Loucy (cell line): ENCODE measurements at regions not wholly inside any gene's neighbourhood (a gene's known extent, or its start where the extent isn't known, plus 50 kb on each side); places are given as distances from the start of the nearest gene placed in this dataset.

Source experiments
- H2AFZ ChIP-seq: fragments of 200-600 bp; sonication (generic); 2 replicates; pipeline ENCODE4 v1.6.0; 2016; ENCODE audit warnings: antibody characterized with exemption, mild to moderate bottlenecking, low read length, moderate library complexity
- H3F3A ChIP-seq: fragments of 200-600 bp; 2 replicates; pipeline ENCODE4 v1.6.0; 2016; ENCODE audit warnings: antibody characterized with exemption, low read depth, mild to moderate bottlenecking
- H3K27me3 ChIP-seq: fragments of 200-600 bp; sonication (generic); 2 replicates; pipeline ENCODE4 v1.6.1; 2014; ENCODE audit warnings: low read length, mild to moderate bottlenecking; ENCODE audit not compliant: insufficient read depth, poor library complexity, severe bottlenecking
- H3K36me3 ChIP-seq: fragments of 200-600 bp; sonication (generic); 2 replicates; pipeline ENCODE4 v1.6.1; 2016; ENCODE audit warnings: low read length; ENCODE audit not compliant: insufficient read depth
- H3K4me1 ChIP-seq: fragments of 200-600 bp; sonication (generic); 2 replicates; pipeline ENCODE4 v1.5.1; 2014; ENCODE audit warnings: low read length, mild to moderate bottlenecking; ENCODE audit not compliant: insufficient read depth, poor library complexity, severe bottlenecking
- H3K4me2 ChIP-seq: fragments of 200-600 bp; sonication (generic); 2 replicates; pipeline ENCODE4 v1.6.0; 2014; ENCODE audit warnings: antibody characterized with exemption, low read length, low read depth, mild to moderate bottlenecking; ENCODE audit not compliant: poor library complexity, severe bottlenecking
- H3K4me3 ChIP-seq: fragments of 200-600 bp; sonication (generic); 2 replicates; pipeline ENCODE4 v1.5.1; 2014; ENCODE audit warnings: low read length, mild to moderate bottlenecking, mixed read lengths; ENCODE audit not compliant: poor library complexity, severe bottlenecking
- H3K79me2 ChIP-seq: fragments of 200-600 bp; sonication (generic); 2 replicates; pipeline ENCODE4 v1.6.1; 2014; ENCODE audit warnings: low read length; ENCODE audit not compliant: insufficient read depth
- H3K9ac ChIP-seq: fragments of 200-600 bp; sonication (generic); 2 replicates; pipeline ENCODE4 v1.6.0; 2014; ENCODE audit warnings: mild to moderate bottlenecking, low read depth, low read length, moderate library complexity; ENCODE audit not compliant: poor library complexity, severe bottlenecking
- H3K9me2 ChIP-seq: fragments of 200-600 bp; sonication (generic); replicated peaks from 2 replicates; pipeline ENCODE4 v1.6.1; 2016; ENCODE audit warnings: low read depth, low read length, mixed read lengths
- H3K9me3 ChIP-seq: fragments of 200-600 bp; sonication (generic); 2 replicates; pipeline ENCODE4 v1.6.1; 2014; ENCODE audit warnings: mild to moderate bottlenecking, antibody characterized with exemption, low read length, low read depth; ENCODE audit not compliant: insufficient read depth
- H4K20me1 ChIP-seq: fragments of 200-600 bp; sonication (generic); 2 replicates; pipeline ENCODE4 v1.6.0; 2014; ENCODE audit warnings: antibody characterized with exemption, low read length, mild to moderate bottlenecking; ENCODE audit not compliant: insufficient read depth, poor library complexity, severe bottlenecking
- EZH2phosphoT487 ChIP-seq: fragments of 200-600 bp; IDR thresholded peaks from 2 replicates; pipeline ENCODE4 v1.6.1; 2018; ENCODE audit warnings: antibody characterized with exemption, mild to moderate bottlenecking, moderate library complexity, borderline replicate concordance
- TF ChIP-seq, protein P1 (sequence below): fragments of 200-600 bp; sonication (generic); conservative IDR thresholded peaks from 2 replicates; pipeline ENCODE4 v1.5.1; 2014; ENCODE audit warnings: mild to moderate bottlenecking, antibody characterized with exemption, low read length

DNA sequence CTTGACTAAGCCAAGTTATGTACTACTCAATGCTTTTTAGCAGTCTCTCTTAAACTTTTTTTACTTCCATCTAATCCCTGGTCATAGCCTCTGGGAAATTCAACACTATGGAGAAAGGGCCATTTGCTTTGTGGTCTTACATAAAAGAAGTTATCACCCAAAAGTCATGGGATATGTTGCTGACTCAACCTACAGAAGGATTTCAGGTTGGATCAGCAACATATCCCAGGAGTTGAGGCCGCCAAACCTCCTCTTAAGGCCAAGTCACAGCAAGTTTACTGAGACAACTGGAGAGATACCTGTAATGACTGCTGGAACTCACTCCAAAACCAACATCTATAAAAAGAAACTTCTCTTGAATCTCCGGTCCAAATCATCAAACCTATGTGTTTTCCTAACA is 141.1 kb downstream of the IRS1 start:
- Histone ChIP-seq H3K9me3 (no peaks in the 10 kb centered on the region), H3K9me2 (no peaks in the 10 kb centered on the region), H3K79me2 (no peaks in the 10 kb centered on the region), H4K20me1 (no peaks in the 10 kb centered on the region), H3K36me3 (no peaks in the 10 kb centered on the region), H3K9ac (no peak overlapping the region), H3F3A (no peaks in the 10 kb centered on the region), H3K4me2 (no peak overlapping the region), H2AFZ (no peak overlapping the region), H3K4me3 (no peak overlapping the region), H3K4me1 (peaks cover 4% of the 10 kb centered on the region), H3K27me3 (peaks cover 90% of the 10 kb centered on the region)
- no peak for TF ChIP-seq EZH2phosphoT487
- TF ChIP-seq, protein P1, sequence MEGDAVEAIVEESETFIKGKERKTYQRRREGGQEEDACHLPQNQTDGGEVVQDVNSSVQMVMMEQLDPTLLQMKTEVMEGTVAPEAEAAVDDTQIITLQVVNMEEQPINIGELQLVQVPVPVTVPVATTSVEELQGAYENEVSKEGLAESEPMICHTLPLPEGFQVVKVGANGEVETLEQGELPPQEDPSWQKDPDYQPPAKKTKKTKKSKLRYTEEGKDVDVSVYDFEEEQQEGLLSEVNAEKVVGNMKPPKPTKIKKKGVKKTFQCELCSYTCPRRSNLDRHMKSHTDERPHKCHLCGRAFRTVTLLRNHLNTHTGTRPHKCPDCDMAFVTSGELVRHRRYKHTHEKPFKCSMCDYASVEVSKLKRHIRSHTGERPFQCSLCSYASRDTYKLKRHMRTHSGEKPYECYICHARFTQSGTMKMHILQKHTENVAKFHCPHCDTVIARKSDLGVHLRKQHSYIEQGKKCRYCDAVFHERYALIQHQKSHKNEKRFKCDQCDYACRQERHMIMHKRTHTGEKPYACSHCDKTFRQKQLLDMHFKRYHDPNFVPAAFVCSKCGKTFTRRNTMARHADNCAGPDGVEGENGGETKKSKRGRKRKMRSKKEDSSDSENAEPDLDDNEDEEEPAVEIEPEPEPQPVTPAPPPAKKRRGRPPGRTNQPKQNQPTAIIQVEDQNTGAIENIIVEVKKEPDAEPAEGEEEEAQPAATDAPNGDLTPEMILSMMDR: no peak

DNA sequence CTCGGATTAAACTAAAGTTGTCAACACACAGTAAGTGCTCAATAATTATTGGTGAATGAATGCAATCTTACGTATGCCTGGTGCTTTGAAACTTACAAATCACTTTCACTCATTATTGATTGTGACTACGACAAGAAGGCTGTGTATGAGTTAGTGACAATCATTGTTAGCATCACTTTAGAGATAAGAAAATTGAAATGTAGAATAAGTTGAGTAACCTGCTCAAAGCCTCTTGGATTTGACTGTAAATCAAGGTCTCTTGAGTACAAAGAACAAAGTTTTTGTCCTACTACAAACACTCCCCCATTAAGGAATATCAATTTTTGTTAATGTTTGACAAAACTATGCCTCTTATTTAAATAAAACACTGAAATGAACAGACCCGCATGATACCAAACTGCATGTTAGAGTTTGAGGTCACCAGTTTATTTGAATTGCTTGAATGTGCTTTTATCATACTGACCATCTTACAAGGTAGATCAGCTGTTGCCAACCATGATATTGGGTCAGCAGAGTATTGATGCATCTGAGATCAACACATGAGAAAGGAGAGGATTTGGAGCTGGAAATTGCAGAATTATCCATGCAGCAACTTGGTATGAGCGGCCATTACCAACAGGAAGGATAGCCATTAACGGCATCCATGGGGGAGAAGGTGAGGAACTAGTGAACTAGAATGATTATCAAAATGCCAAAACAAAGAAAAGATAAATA is 142.1 kb downstream of the IRS1 start:
- TF ChIP-seq EZH2phosphoT487: no peak
- TF ChIP-seq, protein P1: no peak
- Histone ChIP-seq H3K9ac (no peak overlapping the region), H3K4me2 (no peak overlapping the region), H3K4me3 (no peak overlapping the region), H3K4me1 (peaks cover 4% of the 10 kb centered on the region), H4K20me1 (no peaks in the 10 kb centered on the region), H2AFZ (no peak overlapping the region), H3K27me3 (peaks cover 90% of the 10 kb centered on the region), H3K36me3 (no peaks in the 10 kb centered on the region), H3K9me2 (no peaks in the 10 kb centered on the region), H3F3A (no peaks in the 10 kb centered on the region), H3K9me3 (no peaks in the 10 kb centered on the region), H3K79me2 (no peaks in the 10 kb centered on the region)

DNA sequence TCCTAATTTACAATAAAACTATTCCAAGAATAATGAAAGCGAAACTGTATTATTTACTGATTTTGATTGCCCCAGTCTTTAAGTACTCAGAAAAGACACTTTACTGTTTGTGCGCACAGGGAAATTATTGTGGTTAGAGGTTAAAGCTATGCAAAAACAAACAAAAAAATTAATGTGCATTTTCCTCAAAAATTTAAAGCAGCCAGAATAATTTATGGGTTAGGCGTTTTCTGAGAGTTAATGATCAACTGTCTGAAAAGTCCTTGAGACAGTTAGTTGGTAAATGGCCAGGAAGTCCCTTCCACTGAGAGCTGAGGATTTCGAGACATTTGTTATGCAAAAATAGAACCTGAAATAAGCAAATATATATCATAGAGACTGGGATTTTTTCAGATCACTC is 143.3 kb downstream of the IRS1 start:
- Histone ChIP-seq H3K36me3 (no peaks in the 10 kb centered on the region), H3K4me3 (no peak overlapping the region), H3K4me1 (peaks cover 4% of the 10 kb centered on the region), H2AFZ (no peak overlapping the region), H3K79me2 (no peaks in the 10 kb centered on the region), H4K20me1 (no peaks in the 10 kb centered on the region), H3K9ac (no peak overlapping the region), H3K9me3 (no peaks in the 10 kb centered on the region), H3K9me2 (no peaks in the 10 kb centered on the region), H3K27me3 (peaks cover 90% of the 10 kb centered on the region), H3F3A (no peaks in the 10 kb centered on the region), H3K4me2 (no peak overlapping the region)
- TF ChIP-seq, protein P1: no peak
- no peak for TF ChIP-seq EZH2phosphoT487
